ENCODE measurements at regions not wholly inside any gene's neighbourhood (a gene's known extent, or its start where the extent isn't known, plus 50 kb on each side); places are given as distances from the start of the nearest gene placed in this dataset.

GRCh38 chrX:116873671-116874070 lies 410.9 kb upstream of the CT83 start:
- TF ChIP-seq CTCF (IDR thresholded peaks at IDR 0.05) (no peak), POLR2A (IDR thresholded peaks at IDR 0.05) (no peak)

All from adrenal gland (tissue), 5 donors.